Caco-2 (cell line): ENCODE measurements at regions not wholly inside any gene's neighbourhood (a gene's known extent, or its start where the extent isn't known, plus 50 kb on each side); places are given as distances from the start of the nearest gene placed in this dataset.
"Not testable (repeated sequence)": the region's sequence is repeated elsewhere in the genome, so short reads cannot be mapped to it uniquely, and the experiment has no call there.

Experiments
- BruUV-seq: library from RNA; stranded (reverse); fragments of 400-500 nt; replicated peaks from 2 replicates; lab custom pipeline; 2021; lab: Mats Ljungman, UMichigan
- CTCF ChIA-PET: fragments of 300-600 bp; sonication (Branson Sonifier 250); formaldehyde crosslinking; loops from one replicate; lab custom pipeline; 2022; ENCODE audit warnings: antibody characterized with exemption; lab: Charles Lee
- POLR2A ChIA-PET: fragments of 300-600 bp; sonication (Branson Sonifier 250); formaldehyde crosslinking; loops from one replicate; lab custom pipeline; 2022; ENCODE audit warnings: antibody characterized with exemption; lab: Charles Lee
- DNase-seq, 2 experiments: peaks; one replicate each; pipeline versions ENCODE4 v3.0.0 to v3.0.0-alpha.2; 2020 to 2022
- H3K27me3 ChIP-seq: replicated peaks from 2 replicates; pipeline ENCODE4 v1.6.0; 2011; ENCODE audit warnings: low read length; ENCODE audit not compliant: control insufficient read depth, insufficient read depth
- H3K36me3 ChIP-seq: 2 replicates; pipeline ENCODE4 v1.5.1; 2011; ENCODE audit warnings: low read length; ENCODE audit not compliant: control insufficient read depth, insufficient read depth
- H3K4me1 ChIP-seq: fragments of 250-450 bp; sonication (Bioruptor Pico); 2 replicates; pipeline ENCODE4 v1.5.1; 2020; ENCODE audit warnings: mild to moderate bottlenecking
- H3K4me3 ChIP-seq: 2 replicates; pipeline ENCODE4 v1.5.1; 2011; ENCODE audit warnings: low read depth, mild to moderate bottlenecking, control low read depth, low read length
- H3K9me3 ChIP-seq: fragments of 250-450 bp; sonication (Bioruptor Pico); 2 replicates; pipeline ENCODE4 v1.5.1; 2020; ENCODE audit warnings: mild to moderate bottlenecking, moderate library complexity
- H3K27ac Mint-ChIP-seq: one replicate; pipeline ENCODE4 v1.8.0; 2022; ENCODE audit warnings: mixed read lengths; ENCODE audit not compliant: unreplicated experiment
- H3K27me3 Mint-ChIP-seq: one replicate; pipeline ENCODE4 v1.8.0; 2022; ENCODE audit warnings: mixed read lengths; ENCODE audit not compliant: insufficient read depth, unreplicated experiment
- H3K36me3 Mint-ChIP-seq: one replicate; pipeline ENCODE4 v1.8.0; 2022; ENCODE audit warnings: mild to moderate bottlenecking, mixed read lengths; ENCODE audit not compliant: insufficient read depth, unreplicated experiment
- H3K4me1 Mint-ChIP-seq: one replicate; pipeline ENCODE4 v1.8.0; 2022; ENCODE audit warnings: low read depth, mixed read lengths; ENCODE audit not compliant: unreplicated experiment
- H3K4me3 Mint-ChIP-seq: one replicate; pipeline ENCODE4 v1.8.0; 2022; ENCODE audit warnings: mild to moderate bottlenecking, moderate library complexity, mixed read lengths; ENCODE audit not compliant: unreplicated experiment
- H3K9me3 Mint-ChIP-seq: one replicate; pipeline ENCODE4 v1.8.0; 2022; ENCODE audit warnings: mixed read lengths; ENCODE audit not compliant: unreplicated experiment
- intact Hi-C: fragments of 100-400 bp; cut with micrococcal nuclease; formaldehyde crosslinking; loops from one replicate; pipeline ENCODE4 v1.10.0; 2022; ENCODE audit not compliant: unreplicated experiment
- TF ChIP-seq, protein P1 (sequence below), 2 experiments: fragments of 200-600 bp in 1 of 2; IDR thresholded peaks; 1 replicate in 1 of 2; 2 replicates in 1 of 2; pipeline versions ENCODE4 v1.5.1 to v1.8.0; 2011 to 2022; ENCODE audit warnings: antibody characterized with exemption in 1 of 2, control low read depth in 1 of 2, inconsistent platforms in 1 of 2, low read depth in 1 of 2, low read length in 1 of 2, mild to moderate bottlenecking in 1 of 2, moderate library complexity in 1 of 2; ENCODE audit not compliant: insufficient read depth in 1 of 2, severe bottlenecking in 1 of 2, unreplicated experiment in 1 of 2

DNA sequence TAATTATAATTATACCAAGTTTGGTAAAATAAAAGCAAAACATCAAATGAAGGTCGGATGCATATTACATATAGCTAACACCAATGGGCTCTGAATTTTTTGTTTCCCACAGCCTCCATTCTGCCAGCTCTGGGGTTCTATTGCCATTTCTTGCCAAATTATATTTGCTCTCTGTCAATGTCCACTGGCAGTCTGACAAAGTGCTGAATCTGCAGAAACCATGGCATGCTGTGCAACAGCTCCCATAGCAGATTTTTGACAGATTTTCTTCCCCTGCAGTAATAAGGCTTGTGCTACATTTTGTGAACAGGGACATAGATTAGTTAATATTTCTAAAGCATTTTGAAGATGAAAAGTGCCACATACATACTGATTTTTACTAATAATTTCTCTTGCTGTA is 1102.1 kb downstream of the DIAPH3 start:
- intact Hi-C loops = no loop called here
- no TSS peak for BruUV-seq
- POLR2A ChIA-PET = no interaction called here

DNA sequence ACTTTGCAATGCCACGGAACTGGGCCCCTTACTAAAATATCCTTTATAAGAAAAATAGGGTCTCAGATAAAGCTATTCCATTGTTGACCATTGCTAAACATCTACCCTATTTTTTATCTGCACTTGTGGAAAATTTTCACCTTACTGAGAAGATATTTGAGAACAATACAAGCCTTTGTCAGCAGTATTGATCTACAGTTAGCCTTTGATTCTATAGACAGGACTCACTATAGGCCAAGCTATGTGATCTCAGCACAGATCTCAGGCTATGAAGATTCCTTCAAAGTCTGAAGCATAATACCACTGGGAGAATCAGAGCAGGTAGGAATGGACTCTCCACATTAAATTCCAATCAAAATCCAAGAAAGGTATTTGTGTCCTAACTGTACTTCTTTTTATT is 1099.7 kb downstream of the DIAPH3 start:
- H3K36me3 ChIP-seq = no peaks in the 10 kb centered on the region
- intact Hi-C loops = no loop called here
- BruUV-seq = no TSS peak
- H3K4me1 ChIP-seq = no peaks in the 10 kb centered on the region
- H3K4me3 ChIP-seq = no peak overlapping the region
- no peaks in the 10 kb centered on the region for H3K9me3 Mint-ChIP-seq
- TF ChIP-seq, protein P1, sequence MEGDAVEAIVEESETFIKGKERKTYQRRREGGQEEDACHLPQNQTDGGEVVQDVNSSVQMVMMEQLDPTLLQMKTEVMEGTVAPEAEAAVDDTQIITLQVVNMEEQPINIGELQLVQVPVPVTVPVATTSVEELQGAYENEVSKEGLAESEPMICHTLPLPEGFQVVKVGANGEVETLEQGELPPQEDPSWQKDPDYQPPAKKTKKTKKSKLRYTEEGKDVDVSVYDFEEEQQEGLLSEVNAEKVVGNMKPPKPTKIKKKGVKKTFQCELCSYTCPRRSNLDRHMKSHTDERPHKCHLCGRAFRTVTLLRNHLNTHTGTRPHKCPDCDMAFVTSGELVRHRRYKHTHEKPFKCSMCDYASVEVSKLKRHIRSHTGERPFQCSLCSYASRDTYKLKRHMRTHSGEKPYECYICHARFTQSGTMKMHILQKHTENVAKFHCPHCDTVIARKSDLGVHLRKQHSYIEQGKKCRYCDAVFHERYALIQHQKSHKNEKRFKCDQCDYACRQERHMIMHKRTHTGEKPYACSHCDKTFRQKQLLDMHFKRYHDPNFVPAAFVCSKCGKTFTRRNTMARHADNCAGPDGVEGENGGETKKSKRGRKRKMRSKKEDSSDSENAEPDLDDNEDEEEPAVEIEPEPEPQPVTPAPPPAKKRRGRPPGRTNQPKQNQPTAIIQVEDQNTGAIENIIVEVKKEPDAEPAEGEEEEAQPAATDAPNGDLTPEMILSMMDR (IDR thresholded peaks at IDR 0.05; ENCODE audit: insufficient read depth in 1 of 2, low read depth in 1 of 2, low read length in 1 of 2, severe bottlenecking in 1 of 2, unreplicated experiment in 1 of 2) = no peak
- no peak overlapping the region for H3K4me3 Mint-ChIP-seq
- H3K9me3 ChIP-seq = no peaks in the 10 kb centered on the region
- H3K27me3 Mint-ChIP-seq = peaks cover 6% of the 10 kb centered on the region
- DNase-seq = no peak
- H3K27me3 ChIP-seq = no peaks in the 10 kb centered on the region
- H3K27ac Mint-ChIP-seq = no peak overlapping the region
- ChIA-PET CTCF (no interaction called here), POLR2A (no interaction called here)
- no peaks in the 10 kb centered on the region for H3K36me3 Mint-ChIP-seq
- no peaks in the 10 kb centered on the region for H3K4me1 Mint-ChIP-seq

More for the DNA sequence above, 1102.1 kb downstream of the DIAPH3 start:
- H3K27me3 Mint-ChIP-seq = peaks cover 7% of the 10 kb centered on the region
- no peaks in the 10 kb centered on the region for H3K36me3 ChIP-seq
- H3K4me1 ChIP-seq = no peaks in the 10 kb centered on the region
- no peaks in the 10 kb centered on the region for H3K27me3 ChIP-seq
- no peaks in the 10 kb centered on the region for H3K36me3 Mint-ChIP-seq
- H3K4me3 Mint-ChIP-seq = no peak overlapping the region
- no peaks in the 10 kb centered on the region for H3K9me3 Mint-ChIP-seq
- no peak for DNase-seq
- CTCF ChIA-PET = no interaction called here
- no peaks in the 10 kb centered on the region for H3K4me1 Mint-ChIP-seq
- no peak overlapping the region for H3K27ac Mint-ChIP-seq
- TF ChIP-seq, protein P1 (IDR thresholded peaks at IDR 0.05; ENCODE audit: insufficient read depth in 1 of 2, low read depth in 1 of 2, low read length in 1 of 2, severe bottlenecking in 1 of 2, unreplicated experiment in 1 of 2) = no peak
- no peaks in the 10 kb centered on the region for H3K9me3 ChIP-seq
- H3K4me3 ChIP-seq = no peak overlapping the region

DNA sequence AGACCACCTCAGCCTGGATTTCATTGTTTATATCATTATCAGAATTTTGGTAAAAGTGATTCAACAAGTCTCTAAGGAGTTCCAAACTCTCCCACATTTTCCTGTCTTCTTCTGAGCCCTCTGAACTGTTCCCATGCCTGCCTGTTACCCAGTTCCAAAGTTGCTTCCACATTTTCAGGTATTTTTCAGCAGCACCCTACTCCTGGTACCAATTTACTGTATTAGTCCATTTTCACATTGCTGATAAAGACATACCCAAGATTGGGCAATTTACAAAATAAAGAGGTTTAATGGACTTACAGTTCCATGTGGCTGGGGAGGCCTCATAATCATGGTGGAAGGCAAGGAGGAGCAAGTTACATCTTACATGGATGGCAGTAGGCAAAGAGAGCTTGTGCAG is 1087.3 kb downstream of the DIAPH3 start:
- H3K27ac Mint-ChIP-seq, H3K4me3 Mint-ChIP-seq, POLR2A ChIA-PET, intact Hi-C loops, H3K27me3 ChIP-seq, H3K27me3 Mint-ChIP-seq, BruUV-seq, H3K36me3 Mint-ChIP-seq, H3K4me1 ChIP-seq, H3K36me3 ChIP-seq, H3K4me1 Mint-ChIP-seq, DNase-seq, CTCF ChIA-PET, H3K4me3 ChIP-seq: not testable (repeated sequence)
- peaks cover 27% of the 10 kb centered on the region for H3K9me3 Mint-ChIP-seq
- peaks cover 16% of the 10 kb centered on the region; the same call in 1 of the 2 replicates for H3K9me3 ChIP-seq

DNA sequence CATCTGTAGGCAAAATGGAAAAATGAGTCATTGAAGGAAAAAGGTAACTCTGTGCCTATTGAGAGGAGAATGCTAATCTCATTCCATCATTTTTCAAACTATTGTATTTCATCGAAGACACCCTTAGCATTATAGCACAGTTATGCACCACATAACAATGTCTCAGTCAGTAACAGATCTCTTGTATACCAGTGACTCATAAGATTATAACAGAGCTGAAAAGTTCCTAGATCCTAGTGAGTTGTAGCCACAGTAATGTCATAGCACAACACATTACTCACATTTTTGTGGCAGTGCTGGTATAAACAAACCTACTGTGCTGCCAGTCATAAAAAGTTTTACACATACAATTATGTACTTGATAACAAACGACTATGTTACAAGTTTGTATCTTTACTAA is 1077.6 kb downstream of the DIAPH3 start:
- no peak for DNase-seq
- no peak overlapping the region for H3K4me3 Mint-ChIP-seq
- ChIA-PET POLR2A (no interaction called here), CTCF (no interaction called here)
- H3K4me3 ChIP-seq = no peak overlapping the region
- H3K27ac Mint-ChIP-seq = no peak overlapping the region
- TF ChIP-seq, protein P1 (IDR thresholded peaks at IDR 0.05; ENCODE audit: insufficient read depth in 1 of 2, low read depth in 1 of 2, low read length in 1 of 2, severe bottlenecking in 1 of 2, unreplicated experiment in 1 of 2) = no peak
- no peaks in the 10 kb centered on the region for H3K9me3 ChIP-seq
- no peaks in the 10 kb centered on the region for H3K36me3 Mint-ChIP-seq
- H3K27me3 ChIP-seq = no peaks in the 10 kb centered on the region
- no peaks in the 10 kb centered on the region for H3K36me3 ChIP-seq
- no peaks in the 10 kb centered on the region for H3K4me1 ChIP-seq
- H3K4me1 Mint-ChIP-seq = no peaks in the 10 kb centered on the region
- H3K27me3 Mint-ChIP-seq = no peaks in the 10 kb centered on the region
- H3K9me3 Mint-ChIP-seq = no peaks in the 10 kb centered on the region
- intact Hi-C loops = no loop called here
- BruUV-seq = no TSS peak
